Testis (tissue), 2 donors: ENCODE measurements at regions not wholly inside any gene's neighbourhood (a gene's known extent, or its start where the extent isn't known, plus 50 kb on each side); places are given as distances from the start of the nearest gene placed in this dataset.

Experiments
- CTCF ChIP-seq, 3 experiments: fragments of 450-650 bp in 2 of 3; fragments of 200-600 bp in 1 of 3; sonication (generic) in 1 of 3; IDR thresholded peaks; one replicate each; pipeline ENCODE4 v1.5.1; 2016 to 2019; ENCODE audit warnings: antibody characterized with exemption in 3 of 3, mild to moderate bottlenecking in 2 of 3, moderate library complexity in 1 of 3
- POLR2A ChIP-seq: fragments of 450-650 bp; IDR thresholded peaks from one replicate; pipeline ENCODE4 v1.6.1; 2017; ENCODE audit warnings: antibody characterized with exemption, mild to moderate bottlenecking, moderate library complexity

GRCh38 chr5:82692826-82693225 lies 384.4 kb downstream of the TMEM167A start:
- TF ChIP-seq CTCF (IDR thresholded peaks at IDR 0.05) (no peak), POLR2A (no peak)
